ENCODE measurements at regions not wholly inside any gene's neighbourhood (a gene's known extent, or its start where the extent isn't known, plus 50 kb on each side); places are given as distances from the start of the nearest gene placed in this dataset.

- no peak for TF ChIP-seq EZH2 (IDR thresholded peaks at IDR 0.05; ENCODE audit: borderline replicate concordance, insufficient read depth, low read depth, low read length, poor library complexity, severe bottlenecking)
- TF ChIP-seq CTCF (IDR thresholded peaks at IDR 0.05): no peak
Observed at GRCh38 chr10:3959370-3960325, 174.6 kb upstream of the KLF6 start.

Measured in B cell (primary cell).